ENCODE measurements at regions not wholly inside any gene's neighbourhood (a gene's known extent, or its start where the extent isn't known, plus 50 kb on each side); places are given as distances from the start of the nearest gene placed in this dataset.

GRCh38 chr7:46554688-46555422 is 633.8 kb upstream of the IGFBP3 start:
- DNase-seq (ENCODE audit: extremely low read depth, low read depth), result no peak
- TF ChIP-seq CTCF (IDR thresholded peaks at IDR 0.05; ENCODE audit: low read depth, low read length, missing control alignments), result no peak
- H3K4me3 ChIP-seq (replicated peaks; ENCODE audit: low read depth, low read length), result no peak overlapping the region

- no peak for DNase-seq (ENCODE audit: extremely low read depth, low read depth)
- TF ChIP-seq CTCF (IDR thresholded peaks at IDR 0.05; ENCODE audit: low read depth, low read length, missing control alignments), result no peak
- H3K4me3 ChIP-seq (replicated peaks; ENCODE audit: low read depth, low read length), result no peak overlapping the region
Observed at GRCh38 chr7:46551603-46552002, 630.5 kb upstream of the IGFBP3 start.

- no peak for TF ChIP-seq CTCF (IDR thresholded peaks at IDR 0.05; ENCODE audit: low read depth, low read length, missing control alignments)
- H3K4me3 ChIP-seq (replicated peaks; ENCODE audit: low read depth, low read length), result no peak overlapping the region
- no peak for DNase-seq (ENCODE audit: extremely low read depth, low read depth)
Observed at GRCh38 chr7:46550864-46551263, 629.8 kb upstream of the IGFBP3 start.

GRCh38 chr7:46549892-46550639 is 629.0 kb upstream of the IGFBP3 start:
- no peak overlapping the region for H3K4me3 ChIP-seq (replicated peaks; ENCODE audit: low read depth, low read length)
- TF ChIP-seq CTCF (IDR thresholded peaks at IDR 0.05; ENCODE audit: low read depth, low read length, missing control alignments), result no peak
- no peak for DNase-seq (ENCODE audit: extremely low read depth, low read depth)

- H3K4me3 ChIP-seq (replicated peaks; ENCODE audit: low read depth, low read length), result no peak overlapping the region
- no peak for DNase-seq (ENCODE audit: extremely low read depth, low read depth)
- TF ChIP-seq CTCF (IDR thresholded peaks at IDR 0.05; ENCODE audit: low read depth, low read length, missing control alignments), result no peak
Observed at GRCh38 chr7:46549347-46549746, 628.3 kb upstream of the IGFBP3 start.

GRCh38 chr7:46547044-46547443 is 626.0 kb upstream of the IGFBP3 start:
- no peak for TF ChIP-seq CTCF (IDR thresholded peaks at IDR 0.05; ENCODE audit: low read depth, low read length, missing control alignments)
- no peak overlapping the region for H3K4me3 ChIP-seq (replicated peaks; ENCODE audit: low read depth, low read length)
- no peak for DNase-seq (ENCODE audit: extremely low read depth, low read depth)

Measured in HFF-Myc (cell line).